ENCODE measurements at regions not wholly inside any gene's neighbourhood (a gene's known extent, or its start where the extent isn't known, plus 50 kb on each side); places are given as distances from the start of the nearest gene placed in this dataset.

DNA sequence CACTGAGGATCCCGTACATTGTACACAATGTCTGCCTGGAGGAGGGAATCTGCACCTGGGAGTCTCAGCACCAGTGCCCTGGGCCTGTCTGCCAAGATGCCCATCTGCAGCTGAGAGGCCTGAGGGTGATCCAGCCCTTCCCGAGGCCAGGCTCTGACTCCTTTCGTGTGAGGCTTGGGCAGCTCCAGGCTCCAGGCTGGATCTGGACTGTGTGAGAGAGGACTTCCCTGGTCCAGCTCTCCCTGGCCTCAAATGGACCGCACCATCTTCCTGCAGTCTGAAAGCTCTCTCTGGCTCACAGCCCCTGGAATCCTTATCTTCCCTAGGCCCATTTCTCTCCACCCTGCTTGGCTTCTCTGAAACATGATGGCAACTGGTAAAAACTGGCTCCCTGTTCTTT, 324.6 kb downstream of the DYSF start:
- DNase-seq (ENCODE audit: low read depth), result no peak
- H3K4me3 ChIP-seq (replicated peaks; ENCODE audit: low read depth, low read length), result no peak overlapping the region
- TF ChIP-seq, protein P1, sequence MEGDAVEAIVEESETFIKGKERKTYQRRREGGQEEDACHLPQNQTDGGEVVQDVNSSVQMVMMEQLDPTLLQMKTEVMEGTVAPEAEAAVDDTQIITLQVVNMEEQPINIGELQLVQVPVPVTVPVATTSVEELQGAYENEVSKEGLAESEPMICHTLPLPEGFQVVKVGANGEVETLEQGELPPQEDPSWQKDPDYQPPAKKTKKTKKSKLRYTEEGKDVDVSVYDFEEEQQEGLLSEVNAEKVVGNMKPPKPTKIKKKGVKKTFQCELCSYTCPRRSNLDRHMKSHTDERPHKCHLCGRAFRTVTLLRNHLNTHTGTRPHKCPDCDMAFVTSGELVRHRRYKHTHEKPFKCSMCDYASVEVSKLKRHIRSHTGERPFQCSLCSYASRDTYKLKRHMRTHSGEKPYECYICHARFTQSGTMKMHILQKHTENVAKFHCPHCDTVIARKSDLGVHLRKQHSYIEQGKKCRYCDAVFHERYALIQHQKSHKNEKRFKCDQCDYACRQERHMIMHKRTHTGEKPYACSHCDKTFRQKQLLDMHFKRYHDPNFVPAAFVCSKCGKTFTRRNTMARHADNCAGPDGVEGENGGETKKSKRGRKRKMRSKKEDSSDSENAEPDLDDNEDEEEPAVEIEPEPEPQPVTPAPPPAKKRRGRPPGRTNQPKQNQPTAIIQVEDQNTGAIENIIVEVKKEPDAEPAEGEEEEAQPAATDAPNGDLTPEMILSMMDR (IDR thresholded peaks at IDR 0.05; ENCODE audit: low read length, missing control alignments), result no peak

GRCh38 chr2:71776227-71776626, 322.9 kb downstream of the DYSF start:
- no peak overlapping the region for H3K4me3 ChIP-seq (replicated peaks; ENCODE audit: low read depth, low read length)
- TF ChIP-seq, protein P1 (IDR thresholded peaks at IDR 0.05; ENCODE audit: low read length, missing control alignments), result no peak
- no peak for DNase-seq (ENCODE audit: low read depth)

DNA sequence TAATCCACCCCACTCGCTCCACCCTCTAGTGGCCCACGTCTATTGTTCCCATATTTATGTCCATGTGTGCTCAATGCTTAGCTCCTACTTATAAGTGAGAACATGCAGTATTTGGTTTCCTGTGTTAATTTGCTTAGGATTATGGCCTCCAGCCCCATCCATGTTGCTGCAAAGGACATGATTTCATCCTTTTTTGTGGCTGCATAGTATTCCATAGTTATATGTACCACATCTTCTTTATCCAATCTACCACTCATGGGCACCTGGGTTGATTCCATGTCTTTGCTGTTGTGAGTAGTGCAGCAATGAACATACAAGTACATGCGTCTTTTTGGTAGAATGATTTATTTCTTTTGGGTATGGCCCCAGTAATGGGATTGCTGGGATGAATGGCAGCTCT, 319.9 kb downstream of the DYSF start:
- no peak overlapping the region for H3K4me3 ChIP-seq (replicated peaks; ENCODE audit: low read depth, low read length)
- no peak for DNase-seq (ENCODE audit: low read depth)
- TF ChIP-seq, protein P1 (IDR thresholded peaks at IDR 0.05; ENCODE audit: low read length, missing control alignments), result no peak

GRCh38 chr2:71772510-71773172, 319.3 kb downstream of the DYSF start:
- no peak overlapping the region for H3K4me3 ChIP-seq (replicated peaks; ENCODE audit: low read depth, low read length)
- DNase-seq (ENCODE audit: low read depth), result no peak
- TF ChIP-seq, protein P1 (IDR thresholded peaks at IDR 0.05; ENCODE audit: low read length, missing control alignments), result no peak

DNA sequence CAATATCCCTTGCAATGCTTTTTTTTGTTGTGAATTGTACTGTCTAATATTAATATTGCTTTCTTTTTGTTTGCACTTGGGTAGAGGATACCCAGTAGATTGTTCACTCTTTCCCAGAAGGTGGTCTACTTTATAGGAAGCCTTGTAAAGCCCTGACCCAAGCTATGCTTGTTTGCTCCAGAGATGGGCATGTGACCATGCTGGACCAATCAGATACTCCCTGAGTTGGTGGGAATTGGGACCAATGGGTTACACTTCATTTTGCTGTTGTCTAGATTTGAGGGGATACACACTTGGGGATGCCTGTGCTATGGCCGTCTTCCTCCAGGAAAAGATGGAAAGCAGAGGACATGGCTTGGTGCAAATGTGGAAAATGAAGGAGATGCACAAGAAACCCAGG, 314.3 kb downstream of the DYSF start:
- H3K4me3 ChIP-seq (replicated peaks; ENCODE audit: low read depth, low read length), result no peak overlapping the region
- TF ChIP-seq, protein P1 (IDR thresholded peaks at IDR 0.05; ENCODE audit: low read length, missing control alignments), result no peak
- DNase-seq (ENCODE audit: low read depth), result no peak

GRCh38 chr2:71759060-71759459, 305.7 kb downstream of the DYSF start:
- H3K4me3 ChIP-seq (replicated peaks; ENCODE audit: low read depth, low read length), result no peak overlapping the region
- TF ChIP-seq, protein P1 (IDR thresholded peaks at IDR 0.05; ENCODE audit: low read length, missing control alignments), result no peak
- DNase-seq (ENCODE audit: low read depth), result no peak

- no peak for DNase-seq (ENCODE audit: low read depth)
- TF ChIP-seq, protein P1 (IDR thresholded peaks at IDR 0.05; ENCODE audit: low read length, missing control alignments), result no peak
- no peak overlapping the region for H3K4me3 ChIP-seq (replicated peaks; ENCODE audit: low read depth, low read length)
Measured at GRCh38 chr2:71757351-71757750, 304.0 kb downstream of the DYSF start.
